ENCODE measurements at regions not wholly inside any gene's neighbourhood (a gene's known extent, or its start where the extent isn't known, plus 50 kb on each side); places are given as distances from the start of the nearest gene placed in this dataset.

GRCh38 chr6:105651969-105652368, 249.1 kb upstream of the PREP start:
- no peak for DNase-seq (ENCODE audit: low read depth in 2 of 2)

- DNase-seq (ENCODE audit: low read depth in 2 of 2): no peak
Observed at GRCh38 chr6:105650347-105650746, 247.5 kb upstream of the PREP start.

GRCh38 chr6:105649192-105649591, 246.3 kb upstream of the PREP start:
- no peak for DNase-seq (ENCODE audit: low read depth in 2 of 2)

GRCh38 chr6:105648276-105648675, 245.4 kb upstream of the PREP start:
- DNase-seq (ENCODE audit: low read depth in 2 of 2): peak in 1 of 2 donors; percentile 5

GRCh38 chr6:105646391-105646867, 243.5 kb upstream of the PREP start:
- peak; percentile 7 to 24 for DNase-seq (ENCODE audit: low read depth in 2 of 2)

GRCh38 chr6:105645958-105646357, 243.1 kb upstream of the PREP start:
- peak in 1 of 2 donors; percentile 7 for DNase-seq (ENCODE audit: low read depth in 2 of 2)

- DNase-seq (ENCODE audit: low read depth in 2 of 2): no peak
Observed at GRCh38 chr6:105645156-105645555, 242.3 kb upstream of the PREP start.

- no peak for DNase-seq (ENCODE audit: low read depth in 2 of 2)
Observed at GRCh38 chr6:105644691-105645090, 241.8 kb upstream of the PREP start.

- DNase-seq (ENCODE audit: low read depth in 2 of 2): no peak
Observed at GRCh38 chr6:105644073-105644489, 241.2 kb upstream of the PREP start.

- no peak for DNase-seq (ENCODE audit: low read depth in 2 of 2)
Observed at GRCh38 chr6:105642708-105643107, 239.8 kb upstream of the PREP start.

- DNase-seq (ENCODE audit: low read depth in 2 of 2): no peak
Observed at GRCh38 chr6:105641504-105641903, 238.6 kb upstream of the PREP start.

GRCh38 chr6:105639124-105639523, 236.2 kb upstream of the PREP start:
- DNase-seq (ENCODE audit: low read depth in 2 of 2): no peak

- DNase-seq (ENCODE audit: low read depth in 2 of 2): no peak
Observed at GRCh38 chr6:105633814-105634213, 230.9 kb upstream of the PREP start.

GRCh38 chr6:105628156-105628860, 225.4 kb upstream of the PREP start:
- DNase-seq (ENCODE audit: low read depth in 2 of 2): no peak

- DNase-seq (ENCODE audit: low read depth in 2 of 2): no peak
Observed at GRCh38 chr6:105626295-105627158, 223.6 kb upstream of the PREP start.

- DNase-seq (ENCODE audit: low read depth in 2 of 2): no peak
Observed at GRCh38 chr6:105624021-105624420, 221.1 kb upstream of the PREP start.

GRCh38 chr6:105622226-105622625, 219.3 kb upstream of the PREP start:
- DNase-seq (ENCODE audit: low read depth in 2 of 2): no peak

- DNase-seq (ENCODE audit: low read depth in 2 of 2): no peak
Observed at GRCh38 chr6:105621564-105622175, 218.8 kb upstream of the PREP start.

- DNase-seq (ENCODE audit: low read depth in 2 of 2): no peak
Observed at GRCh38 chr6:105620878-105621277, 218.0 kb upstream of the PREP start.

- no peak for DNase-seq (ENCODE audit: low read depth in 2 of 2)
Observed at GRCh38 chr6:105619971-105620741, 217.3 kb upstream of the PREP start.

GRCh38 chr6:105618247-105618646, 215.4 kb upstream of the PREP start:
- no peak for DNase-seq (ENCODE audit: low read depth in 2 of 2)

- no peak for DNase-seq (ENCODE audit: low read depth in 2 of 2)
Observed at GRCh38 chr6:105616521-105616920, 213.6 kb upstream of the PREP start.

All from stimulated activated CD8-positive, alpha-beta memory T cell treated with anti-CD3 and anti-CD28 coated beads, Interleukin-2, amount 100 ng/mL, for 48 hours (primary cell).